ENCODE measurements at regions not wholly inside any gene's neighbourhood (a gene's known extent, or its start where the extent isn't known, plus 50 kb on each side); places are given as distances from the start of the nearest gene placed in this dataset.

DNA sequence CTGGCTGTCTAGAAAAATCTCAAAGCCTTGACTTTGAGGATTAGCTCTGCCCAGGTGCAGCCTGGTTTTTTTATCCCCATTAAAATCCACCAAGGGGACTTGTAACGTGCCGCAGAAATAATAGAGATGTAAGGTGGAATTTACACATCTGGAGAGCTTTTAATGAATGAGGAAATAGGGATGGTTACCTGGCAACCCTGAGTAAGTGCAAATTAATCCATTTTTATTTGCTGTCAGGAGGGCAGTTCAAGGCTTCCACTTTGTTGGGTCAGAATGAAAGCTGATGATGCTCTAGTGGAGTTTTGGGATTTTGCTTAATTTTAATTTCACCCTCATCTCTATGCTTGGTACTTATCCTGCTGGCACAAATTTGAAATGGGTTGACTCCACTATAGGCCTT, 163.4 kb upstream of the CEP162 start:
- Histone ChIP-seq H3K27me3 (no peaks in the 10 kb centered on the region), H3K4me1 (no peaks in the 10 kb centered on the region), H3K4me3 (no peak overlapping the region), H3K36me3 (no peaks in the 10 kb centered on the region), H3K9me3 (no peaks in the 10 kb centered on the region), H3K27ac (no peak overlapping the region)
- TF ChIP-seq, protein P1, sequence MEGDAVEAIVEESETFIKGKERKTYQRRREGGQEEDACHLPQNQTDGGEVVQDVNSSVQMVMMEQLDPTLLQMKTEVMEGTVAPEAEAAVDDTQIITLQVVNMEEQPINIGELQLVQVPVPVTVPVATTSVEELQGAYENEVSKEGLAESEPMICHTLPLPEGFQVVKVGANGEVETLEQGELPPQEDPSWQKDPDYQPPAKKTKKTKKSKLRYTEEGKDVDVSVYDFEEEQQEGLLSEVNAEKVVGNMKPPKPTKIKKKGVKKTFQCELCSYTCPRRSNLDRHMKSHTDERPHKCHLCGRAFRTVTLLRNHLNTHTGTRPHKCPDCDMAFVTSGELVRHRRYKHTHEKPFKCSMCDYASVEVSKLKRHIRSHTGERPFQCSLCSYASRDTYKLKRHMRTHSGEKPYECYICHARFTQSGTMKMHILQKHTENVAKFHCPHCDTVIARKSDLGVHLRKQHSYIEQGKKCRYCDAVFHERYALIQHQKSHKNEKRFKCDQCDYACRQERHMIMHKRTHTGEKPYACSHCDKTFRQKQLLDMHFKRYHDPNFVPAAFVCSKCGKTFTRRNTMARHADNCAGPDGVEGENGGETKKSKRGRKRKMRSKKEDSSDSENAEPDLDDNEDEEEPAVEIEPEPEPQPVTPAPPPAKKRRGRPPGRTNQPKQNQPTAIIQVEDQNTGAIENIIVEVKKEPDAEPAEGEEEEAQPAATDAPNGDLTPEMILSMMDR (IDR thresholded peaks at IDR 0.05), result no peak
- no peak for TF ChIP-seq POLR2A (IDR thresholded peaks at IDR 0.05)
- no peak for DNase-seq

GRCh38 chr6:84390334-84390733, 162.9 kb upstream of the CEP162 start:
- DNase-seq, result no peak
- Histone ChIP-seq H3K27ac (no peak overlapping the region), H3K36me3 (no peaks in the 10 kb centered on the region), H3K9me3 (no peaks in the 10 kb centered on the region), H3K4me1 (no peaks in the 10 kb centered on the region), H3K27me3 (no peaks in the 10 kb centered on the region), H3K4me3 (no peak overlapping the region)
- TF ChIP-seq, protein P1 (IDR thresholded peaks at IDR 0.05), result no peak
- no peak for TF ChIP-seq POLR2A (IDR thresholded peaks at IDR 0.05)

- Histone ChIP-seq H3K27ac (no peak overlapping the region), H3K9me3 (no peaks in the 10 kb centered on the region), H3K4me1 (no peaks in the 10 kb centered on the region), H3K4me3 (no peak overlapping the region), H3K27me3 (no peaks in the 10 kb centered on the region), H3K36me3 (no peaks in the 10 kb centered on the region)
- no peak for TF ChIP-seq POLR2A (IDR thresholded peaks at IDR 0.05)
- TF ChIP-seq, protein P1 (IDR thresholded peaks at IDR 0.05), result no peak
- DNase-seq, result no peak
Measured at GRCh38 chr6:84379142-84379541, 151.7 kb upstream of the CEP162 start.

GRCh38 chr6:84372290-84372689, 144.8 kb upstream of the CEP162 start:
- Histone ChIP-seq H3K36me3 (no peaks in the 10 kb centered on the region), H3K4me3 (no peak overlapping the region), H3K9me3 (no peaks in the 10 kb centered on the region), H3K4me1 (no peaks in the 10 kb centered on the region), H3K27ac (no peak overlapping the region), H3K27me3 (no peaks in the 10 kb centered on the region)
- TF ChIP-seq, protein P1 (IDR thresholded peaks at IDR 0.05), result no peak
- TF ChIP-seq POLR2A (IDR thresholded peaks at IDR 0.05), result no peak
- no peak for DNase-seq

DNA sequence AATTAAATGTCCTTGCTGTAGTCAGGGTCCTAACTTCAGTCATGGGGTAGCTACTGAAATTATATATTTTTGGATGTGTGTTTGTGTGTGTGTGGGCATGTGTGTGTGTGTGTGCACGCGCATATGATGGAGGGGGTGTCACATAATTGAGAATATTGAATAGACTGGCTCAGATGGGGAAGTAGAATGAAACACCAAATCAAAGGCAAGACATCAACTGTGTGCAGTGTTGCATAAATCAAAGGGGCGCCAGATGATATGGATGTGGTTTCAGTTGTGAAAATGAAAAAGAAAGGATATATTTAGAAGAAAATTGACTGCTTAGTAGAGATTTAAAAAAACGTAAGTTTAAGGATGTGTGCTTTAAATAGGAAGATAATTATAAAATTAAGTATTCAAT, 144.2 kb upstream of the CEP162 start:
- no peak overlapping the region for H3K27ac ChIP-seq
- no peaks in the 10 kb centered on the region for H3K27me3 ChIP-seq
- H3K9me3 ChIP-seq, result no peaks in the 10 kb centered on the region
- DNase-seq, result no peak
- H3K36me3 ChIP-seq, result no peaks in the 10 kb centered on the region
- H3K4me1 ChIP-seq, result no peaks in the 10 kb centered on the region
- no peak overlapping the region for H3K4me3 ChIP-seq
- no peak for TF ChIP-seq POLR2A (IDR thresholded peaks at IDR 0.05)
- TF ChIP-seq, protein P1 (IDR thresholded peaks at IDR 0.05), result no peak

DNA sequence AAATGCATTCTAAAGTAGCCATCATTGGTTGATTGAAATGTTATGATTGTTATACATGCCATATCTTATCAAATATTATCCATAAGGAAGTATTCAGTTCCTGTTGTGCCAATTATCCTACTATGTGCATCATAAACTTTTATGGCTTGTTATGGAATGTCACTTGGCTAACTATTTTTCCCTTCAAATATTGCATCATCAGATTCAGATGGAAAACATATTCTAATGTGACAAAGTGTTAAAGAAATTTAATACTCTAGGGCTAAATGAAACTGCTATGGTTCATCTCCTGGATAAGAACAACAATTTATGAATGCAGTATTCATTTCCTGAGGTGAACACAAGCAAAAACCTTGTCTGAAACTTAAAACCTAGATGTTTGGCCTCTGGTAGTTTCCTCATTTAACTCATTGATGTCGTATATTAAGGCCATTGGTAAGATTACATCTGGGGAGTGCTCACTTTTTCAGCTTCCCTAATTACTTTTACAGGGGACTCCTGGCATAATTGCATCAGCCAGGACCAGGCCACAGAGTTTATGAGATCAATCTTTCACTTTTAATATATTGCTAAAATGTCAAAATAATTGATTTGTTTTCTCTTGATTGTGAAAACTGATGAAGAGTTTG, 134.9 kb upstream of the CEP162 start:
- Histone ChIP-seq H3K4me3 (no peak overlapping the region), H3K9me3 (no peaks in the 10 kb centered on the region), H3K4me1 (no peaks in the 10 kb centered on the region), H3K27ac (no peak overlapping the region), H3K36me3 (no peaks in the 10 kb centered on the region), H3K27me3 (no peaks in the 10 kb centered on the region)
- no peak for DNase-seq
- TF ChIP-seq POLR2A (IDR thresholded peaks at IDR 0.05), result no peak
- TF ChIP-seq, protein P1 (IDR thresholded peaks at IDR 0.05), result no peak
